ENCODE measurements at regions not wholly inside any gene's neighbourhood (a gene's known extent, or its start where the extent isn't known, plus 50 kb on each side); places are given as distances from the start of the nearest gene placed in this dataset.

DNA sequence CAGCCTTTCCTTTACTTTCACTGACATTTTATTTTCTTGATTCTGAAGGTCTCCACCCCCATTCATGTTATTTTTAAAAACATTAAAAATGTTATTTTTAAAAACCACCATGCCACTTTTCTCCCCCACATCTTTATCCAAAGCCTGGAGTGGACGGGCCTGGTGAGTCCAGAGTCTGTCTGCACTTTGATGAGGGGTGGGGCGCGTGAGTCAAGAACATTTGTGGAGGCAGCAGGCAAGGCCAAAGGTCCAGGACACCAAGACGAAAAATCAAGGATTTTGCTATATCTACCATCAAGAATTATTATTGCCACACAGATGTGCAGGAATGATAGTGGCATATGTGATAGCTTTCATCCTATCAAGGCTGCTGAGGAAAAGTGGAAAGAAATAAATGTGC, 224.9 kb downstream of the FGF9 start:
- Histone ChIP-seq H3K27me3 (ENCODE audit: control insufficient read depth in 2 of 2, insufficient read depth in 1 of 2, low read length in 1 of 2) (no peaks in the 10 kb centered on the region), H3K4me3 (ENCODE audit: low read length in 2 of 2) (no peak overlapping the region), H3K4me1 (ENCODE audit: control insufficient read depth in 2 of 2, insufficient read depth in 2 of 2, low read length in 2 of 2) (no peaks in the 10 kb centered on the region), H3K36me3 (ENCODE audit: control insufficient read depth in 2 of 2, insufficient read depth in 2 of 2, low read length in 1 of 2) (no peaks in the 10 kb centered on the region), H3K27ac (ENCODE audit: low read depth in 1 of 2, low read length in 1 of 2) (no peak overlapping the region), H3K9me3 (ENCODE audit: control insufficient read depth in 2 of 2, insufficient read depth in 1 of 2, low read length in 1 of 2) (no peaks in the 10 kb centered on the region)
- DNase-seq (ENCODE audit: low read depth in 6 of 9, low spot score in 9 of 9): no peak
- WGBS: 93% methylated on average over 4 of the region's 4 CpGs

DNA sequence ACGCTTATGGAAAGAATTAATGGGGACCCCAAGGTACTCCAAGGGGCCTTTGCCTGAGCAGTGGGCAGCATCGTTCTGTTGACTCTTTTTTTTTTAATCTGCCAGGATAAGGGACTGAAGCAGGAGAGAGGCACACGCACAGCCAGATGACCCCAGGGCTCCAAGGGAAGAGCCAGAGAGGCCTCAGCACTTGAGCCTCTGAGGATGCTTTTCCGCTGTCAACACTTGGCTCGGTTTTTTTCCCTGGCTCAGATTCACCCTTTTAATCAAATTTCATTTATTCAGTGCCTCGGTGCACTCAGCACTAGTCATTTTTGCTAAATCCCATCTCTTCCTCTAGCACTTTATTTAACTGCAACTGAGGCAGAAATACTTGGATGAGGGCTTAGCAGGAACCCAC, 226.3 kb downstream of the FGF9 start:
- DNase-seq (ENCODE audit: low read depth in 6 of 9, low spot score in 9 of 9): no peak
- no peaks in the 10 kb centered on the region for H3K36me3 ChIP-seq (ENCODE audit: control insufficient read depth in 2 of 2, insufficient read depth in 2 of 2, low read length in 1 of 2)
- H3K4me1 ChIP-seq (ENCODE audit: control insufficient read depth in 2 of 2, insufficient read depth in 2 of 2, low read length in 2 of 2): no peaks in the 10 kb centered on the region
- no peaks in the 10 kb centered on the region for H3K27me3 ChIP-seq (ENCODE audit: control insufficient read depth in 2 of 2, insufficient read depth in 1 of 2, low read length in 1 of 2)
- no peak overlapping the region for H3K27ac ChIP-seq (ENCODE audit: low read depth in 1 of 2, low read length in 1 of 2)
- H3K4me3 ChIP-seq (ENCODE audit: low read length in 2 of 2): no peak overlapping the region
- 79% methylated on average over 6 of the region's 6 CpGs for WGBS
- no peaks in the 10 kb centered on the region for H3K9me3 ChIP-seq (ENCODE audit: control insufficient read depth in 2 of 2, insufficient read depth in 1 of 2, low read length in 1 of 2)

GRCh38 chr13:21898459-21898858, 227.6 kb downstream of the FGF9 start:
- H3K9me3 ChIP-seq (ENCODE audit: control insufficient read depth in 2 of 2, insufficient read depth in 1 of 2, low read length in 1 of 2): no peaks in the 10 kb centered on the region
- H3K4me1 ChIP-seq (ENCODE audit: control insufficient read depth in 2 of 2, insufficient read depth in 2 of 2, low read length in 2 of 2): no peaks in the 10 kb centered on the region
- DNase-seq (ENCODE audit: low read depth in 6 of 9, low spot score in 9 of 9): no peak
- no peak overlapping the region for H3K27ac ChIP-seq (ENCODE audit: low read depth in 1 of 2, low read length in 1 of 2)
- 88% methylated on average over 4 of the region's 4 CpGs for WGBS
- no peaks in the 10 kb centered on the region for H3K36me3 ChIP-seq (ENCODE audit: control insufficient read depth in 2 of 2, insufficient read depth in 2 of 2, low read length in 1 of 2)
- no peak overlapping the region for H3K4me3 ChIP-seq (ENCODE audit: low read length in 2 of 2)
- no peaks in the 10 kb centered on the region for H3K27me3 ChIP-seq (ENCODE audit: control insufficient read depth in 2 of 2, insufficient read depth in 1 of 2, low read length in 1 of 2)

GRCh38 chr13:21898945-21899344, 228.1 kb downstream of the FGF9 start:
- H3K27me3 ChIP-seq (ENCODE audit: control insufficient read depth in 2 of 2, insufficient read depth in 1 of 2, low read length in 1 of 2): no peaks in the 10 kb centered on the region
- no peak overlapping the region for H3K4me3 ChIP-seq (ENCODE audit: low read length in 2 of 2)
- H3K36me3 ChIP-seq (ENCODE audit: control insufficient read depth in 2 of 2, insufficient read depth in 2 of 2, low read length in 1 of 2): no peaks in the 10 kb centered on the region
- H3K9me3 ChIP-seq (ENCODE audit: control insufficient read depth in 2 of 2, insufficient read depth in 1 of 2, low read length in 1 of 2): no peaks in the 10 kb centered on the region
- H3K27ac ChIP-seq (ENCODE audit: low read depth in 1 of 2, low read length in 1 of 2): no peak overlapping the region
- DNase-seq (ENCODE audit: low read depth in 6 of 9, low spot score in 9 of 9): no peak
- H3K4me1 ChIP-seq (ENCODE audit: control insufficient read depth in 2 of 2, insufficient read depth in 2 of 2, low read length in 2 of 2): no peaks in the 10 kb centered on the region
- WGBS: 88% methylated on average over 7 of the region's 7 CpGs

DNA sequence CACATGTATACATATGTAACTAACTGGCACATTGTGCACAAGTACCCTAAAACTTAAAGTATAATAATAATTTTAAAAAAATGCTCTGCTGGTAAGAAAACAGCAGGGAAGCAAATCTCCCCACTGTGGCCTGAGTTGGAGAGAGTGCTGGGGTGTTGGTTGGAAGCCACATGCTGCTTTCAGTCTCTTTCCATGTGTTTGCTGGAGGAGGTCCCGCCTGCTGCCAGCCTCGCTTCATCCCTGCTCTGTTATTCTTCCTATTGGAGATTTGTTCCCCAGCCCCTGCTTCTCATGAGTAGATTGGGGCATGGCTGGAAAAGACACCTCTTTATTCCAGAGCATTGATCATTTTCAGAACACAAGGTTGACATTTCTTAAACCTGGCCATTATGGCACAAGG, 230.5 kb downstream of the FGF9 start:
- DNase-seq (ENCODE audit: low read depth in 6 of 9, low spot score in 9 of 9): no peak
- Histone ChIP-seq H3K27me3 (ENCODE audit: control insufficient read depth in 2 of 2, insufficient read depth in 1 of 2, low read length in 1 of 2) (no peaks in the 10 kb centered on the region), H3K4me1 (ENCODE audit: control insufficient read depth in 2 of 2, insufficient read depth in 2 of 2, low read length in 2 of 2) (no peaks in the 10 kb centered on the region), H3K27ac (ENCODE audit: low read depth in 1 of 2, low read length in 1 of 2) (no peak overlapping the region), H3K9me3 (ENCODE audit: control insufficient read depth in 2 of 2, insufficient read depth in 1 of 2, low read length in 1 of 2) (no peaks in the 10 kb centered on the region), H3K4me3 (ENCODE audit: low read length in 2 of 2) (no peak overlapping the region), H3K36me3 (ENCODE audit: control insufficient read depth in 2 of 2, insufficient read depth in 2 of 2, low read length in 1 of 2) (no peaks in the 10 kb centered on the region)
- WGBS: 93% methylated on average over 2 of the region's 2 CpGs

- no peaks in the 10 kb centered on the region for H3K36me3 ChIP-seq (ENCODE audit: control insufficient read depth in 2 of 2, insufficient read depth in 2 of 2, low read length in 1 of 2)
- 92% methylated on average over 14 of the region's 14 CpGs for WGBS
- no peaks in the 10 kb centered on the region for H3K4me1 ChIP-seq (ENCODE audit: control insufficient read depth in 2 of 2, insufficient read depth in 2 of 2, low read length in 2 of 2)
- no peak for DNase-seq (ENCODE audit: low read depth in 6 of 9, low spot score in 9 of 9)
- no peak overlapping the region for H3K27ac ChIP-seq (ENCODE audit: low read depth in 1 of 2, low read length in 1 of 2)
- H3K4me3 ChIP-seq (ENCODE audit: low read length in 2 of 2): no peak overlapping the region
- no peaks in the 10 kb centered on the region for H3K27me3 ChIP-seq (ENCODE audit: control insufficient read depth in 2 of 2, insufficient read depth in 1 of 2, low read length in 1 of 2)
- H3K9me3 ChIP-seq (ENCODE audit: control insufficient read depth in 2 of 2, insufficient read depth in 1 of 2, low read length in 1 of 2): no peaks in the 10 kb centered on the region
Observed at GRCh38 chr13:21901811-21902708, 231.2 kb downstream of the FGF9 start.

DNA sequence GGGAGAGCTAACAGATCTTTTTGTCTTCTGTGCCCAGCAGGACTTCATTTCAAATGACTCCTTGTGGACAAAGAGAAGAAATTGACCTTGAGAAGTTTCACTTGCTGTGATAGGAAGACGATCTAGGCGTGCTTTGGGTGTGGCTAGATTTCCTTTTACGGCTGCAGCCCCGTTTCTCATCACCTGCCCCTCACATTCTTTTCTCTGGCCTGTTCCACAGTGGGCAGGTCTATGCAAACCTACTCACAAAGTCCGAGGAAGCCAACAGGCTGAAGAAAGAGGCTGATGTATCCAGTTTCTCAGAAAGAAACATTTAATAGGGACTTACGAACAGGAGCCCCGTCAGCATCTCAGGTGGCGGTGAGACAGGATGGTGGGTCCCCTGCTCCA, 231.8 kb downstream of the FGF9 start:
- H3K4me3 ChIP-seq (ENCODE audit: low read length in 2 of 2): no peak overlapping the region
- H3K27ac ChIP-seq (ENCODE audit: low read depth in 1 of 2, low read length in 1 of 2): no peak overlapping the region
- H3K9me3 ChIP-seq (ENCODE audit: control insufficient read depth in 2 of 2, insufficient read depth in 1 of 2, low read length in 1 of 2): no peaks in the 10 kb centered on the region
- no peaks in the 10 kb centered on the region for H3K27me3 ChIP-seq (ENCODE audit: control insufficient read depth in 2 of 2, insufficient read depth in 1 of 2, low read length in 1 of 2)
- no peak for DNase-seq (ENCODE audit: low read depth in 6 of 9, low spot score in 9 of 9)
- no peaks in the 10 kb centered on the region for H3K4me1 ChIP-seq (ENCODE audit: control insufficient read depth in 2 of 2, insufficient read depth in 2 of 2, low read length in 2 of 2)
- WGBS: 83% methylated on average over 8 of the region's 8 CpGs
- no peaks in the 10 kb centered on the region for H3K36me3 ChIP-seq (ENCODE audit: control insufficient read depth in 2 of 2, insufficient read depth in 2 of 2, low read length in 1 of 2)

DNA sequence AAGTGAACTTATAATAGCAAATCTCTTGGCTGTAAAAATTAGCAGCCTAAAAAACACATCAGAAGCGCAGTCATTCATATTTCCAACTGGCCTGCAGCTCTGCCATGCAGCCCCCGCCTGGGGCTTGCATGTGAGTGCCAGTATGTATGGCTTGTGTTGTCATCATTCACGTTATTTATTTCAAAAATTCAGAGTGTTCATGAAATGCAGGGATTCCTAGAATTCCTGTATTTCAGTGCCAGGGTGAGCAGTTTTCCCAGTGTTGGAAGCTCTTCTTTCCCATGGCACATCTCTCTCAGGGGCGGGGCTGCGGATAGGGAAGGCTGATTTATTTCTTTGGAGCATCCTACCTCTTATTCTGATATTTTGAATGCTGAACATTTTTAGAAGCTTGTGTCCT, 234.6 kb downstream of the FGF9 start:
- no peaks in the 10 kb centered on the region for H3K36me3 ChIP-seq (ENCODE audit: control insufficient read depth in 2 of 2, insufficient read depth in 2 of 2, low read length in 1 of 2)
- no peak overlapping the region for H3K27ac ChIP-seq (ENCODE audit: low read depth in 1 of 2, low read length in 1 of 2)
- H3K4me1 ChIP-seq (ENCODE audit: control insufficient read depth in 2 of 2, insufficient read depth in 2 of 2, low read length in 2 of 2): no peaks in the 10 kb centered on the region
- no peak overlapping the region for H3K4me3 ChIP-seq (ENCODE audit: low read length in 2 of 2)
- no peak for DNase-seq (ENCODE audit: low read depth in 6 of 9, low spot score in 9 of 9)
- H3K27me3 ChIP-seq (ENCODE audit: control insufficient read depth in 2 of 2, insufficient read depth in 1 of 2, low read length in 1 of 2): no peaks in the 10 kb centered on the region
- no peaks in the 10 kb centered on the region for H3K9me3 ChIP-seq (ENCODE audit: control insufficient read depth in 2 of 2, insufficient read depth in 1 of 2, low read length in 1 of 2)
- 83% methylated on average over 5 of the region's 5 CpGs for WGBS

GRCh38 chr13:21909331-21909730, 238.5 kb downstream of the FGF9 start:
- Histone ChIP-seq H3K27me3 (ENCODE audit: control insufficient read depth in 2 of 2, insufficient read depth in 1 of 2, low read length in 1 of 2) (no peaks in the 10 kb centered on the region), H3K27ac (ENCODE audit: low read depth in 1 of 2, low read length in 1 of 2) (no peak overlapping the region), H3K4me3 (ENCODE audit: low read length in 2 of 2) (no peak overlapping the region), H3K9me3 (ENCODE audit: control insufficient read depth in 2 of 2, insufficient read depth in 1 of 2, low read length in 1 of 2) (no peaks in the 10 kb centered on the region), H3K36me3 (ENCODE audit: control insufficient read depth in 2 of 2, insufficient read depth in 2 of 2, low read length in 1 of 2) (no peaks in the 10 kb centered on the region), H3K4me1 (ENCODE audit: control insufficient read depth in 2 of 2, insufficient read depth in 2 of 2, low read length in 2 of 2) (no peaks in the 10 kb centered on the region)
- DNase-seq (ENCODE audit: low read depth in 6 of 9, low spot score in 9 of 9): no peak
- WGBS: 74% methylated on average over 7 of the region's 7 CpGs
